Epithelial cell of proximal tubule (primary cell): ENCODE measurements at regions not wholly inside any gene's neighbourhood (a gene's known extent, or its start where the extent isn't known, plus 50 kb on each side); places are given as distances from the start of the nearest gene placed in this dataset.

Experiments used
- DNase-seq: peaks from one replicate; pipeline ENCODE4 v3.0.0-alpha.2; 2011; ENCODE audit warnings: low read depth
- H3K4me3 ChIP-seq: 2 replicates; pipeline ENCODE4 v1.5.1; 2011; ENCODE audit warnings: low read depth, mild to moderate bottlenecking, low read length
- CTCF ChIP-seq: conservative IDR thresholded peaks from 2 replicates; pipeline ENCODE4 v1.5.1; 2012; ENCODE audit warnings: low read depth, mild to moderate bottlenecking, low read length

GRCh38 chr2:60091894-60092293, 461.6 kb downstream of the BCL11A start:
- DNase-seq: no peak
- no peak overlapping the region for H3K4me3 ChIP-seq
- TF ChIP-seq CTCF: no peak

- no peak for DNase-seq
- no peak for TF ChIP-seq CTCF
Observed at GRCh38 chr2:60091266-60091665, 462.2 kb downstream of the BCL11A start.

GRCh38 chr2:60079562-60079961, 473.9 kb downstream of the BCL11A start:
- DNase-seq: no peak
- no peak for TF ChIP-seq CTCF
- H3K4me3 ChIP-seq: no peak overlapping the region

More at GRCh38 chr2:60091266-60091665, 462.2 kb downstream of the BCL11A start:
- no peak overlapping the region for H3K4me3 ChIP-seq

- no peak overlapping the region for H3K4me3 ChIP-seq
- TF ChIP-seq CTCF: no peak
- DNase-seq: no peak
Observed at GRCh38 chr2:60075048-60075447, 478.4 kb downstream of the BCL11A start.

GRCh38 chr2:60073201-60073600, 480.3 kb downstream of the BCL11A start:
- H3K4me3 ChIP-seq: no peak overlapping the region
- no peak for TF ChIP-seq CTCF
- no peak for DNase-seq

- DNase-seq: no peak
- no peak overlapping the region for H3K4me3 ChIP-seq
- TF ChIP-seq CTCF: no peak
Observed at GRCh38 chr2:60072609-60073008, 480.8 kb downstream of the BCL11A start.

GRCh38 chr2:60071490-60071831, 482.0 kb downstream of the BCL11A start:
- no peak for TF ChIP-seq CTCF
- no peak for DNase-seq
- H3K4me3 ChIP-seq: no peak overlapping the region
